HG03066 (cell line): ENCODE measurements at regions not wholly inside any gene's neighbourhood (a gene's known extent, or its start where the extent isn't known, plus 50 kb on each side); places are given as distances from the start of the nearest gene placed in this dataset.
"Not testable (repeated sequence)": the region's sequence is repeated elsewhere in the genome, so short reads cannot be mapped to it uniquely, and the experiment has no call there.

Experiments used
- ATAC-seq: cut with Tn5 transposase; IDR thresholded peaks from one replicate; pipeline ENCODE4 v1.9.1; 2021; ENCODE audit warnings: low read depth; ENCODE audit not compliant: unreplicated experiment

GRCh38 chr3:67983166-67983565, 328.8 kb upstream of the SUCLG2 start:
- ATAC-seq, result no peak

GRCh38 chr3:67981077-67981476, 326.7 kb upstream of the SUCLG2 start:
- ATAC-seq, result no peak

DNA sequence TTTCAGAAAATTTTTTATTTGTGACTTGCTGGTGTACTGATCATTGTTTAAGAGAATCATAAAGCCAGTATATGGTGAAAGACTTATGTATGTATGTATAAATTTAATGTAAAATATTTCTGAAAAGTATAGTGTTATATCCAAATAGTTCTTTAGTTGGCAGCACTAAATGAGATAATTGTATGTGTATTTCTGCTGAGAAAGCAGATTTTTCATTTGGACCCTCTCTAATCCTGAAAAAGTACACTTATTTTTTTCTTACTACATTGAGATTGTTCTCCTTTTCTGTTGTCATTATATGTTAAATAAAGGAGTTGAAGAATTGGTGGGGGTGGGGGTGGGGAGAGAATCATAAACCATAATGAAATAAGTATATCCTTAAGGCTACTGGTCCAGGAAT, 324.9 kb upstream of the SUCLG2 start:
- ATAC-seq, result no peak

- no peak for ATAC-seq
These were observed 323.4 kb upstream of the SUCLG2 start for GRCh38 chr3:67977762-67978161.

- no peak for ATAC-seq
These were observed 322.3 kb upstream of the SUCLG2 start for GRCh38 chr3:67976663-67977062.

DNA sequence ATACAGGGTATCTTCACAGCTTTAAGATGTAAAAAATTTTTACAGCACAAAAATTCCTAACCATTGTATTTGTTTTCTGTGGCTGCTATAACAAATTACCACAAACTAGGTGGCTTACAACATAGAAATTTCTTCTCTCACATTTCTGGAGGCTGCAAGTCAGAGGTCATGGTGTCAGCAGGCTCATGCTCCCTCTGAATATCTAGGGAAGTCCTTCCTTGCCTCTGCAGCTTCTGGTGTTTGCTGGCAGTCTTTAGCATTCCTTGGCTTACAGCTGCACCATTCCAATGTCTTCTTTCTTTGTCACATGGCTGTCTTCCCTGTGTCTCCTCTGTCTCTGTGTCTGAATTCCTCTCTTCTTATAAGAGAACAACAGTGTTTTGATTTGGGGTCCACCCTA, 310.2 kb upstream of the SUCLG2 start:
- no peak for ATAC-seq

DNA sequence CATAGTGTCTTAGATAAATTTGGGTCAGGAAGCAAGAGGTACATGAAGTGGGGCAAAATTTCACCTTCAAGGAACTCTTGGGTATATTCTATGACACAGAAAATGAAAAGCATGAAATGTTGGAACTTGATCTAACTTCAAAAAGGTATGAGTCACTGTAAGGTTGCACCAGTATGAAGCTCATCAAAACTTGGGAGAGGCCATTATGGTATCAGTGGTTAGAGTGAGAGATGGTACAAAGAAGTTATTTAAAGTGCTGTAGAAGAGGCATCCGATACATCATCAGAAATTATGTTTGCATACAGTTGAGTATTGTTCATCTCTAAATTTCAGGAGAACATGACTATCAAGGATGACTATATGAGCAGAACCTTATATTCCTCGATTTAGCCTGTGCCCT, 302.9 kb upstream of the SUCLG2 start:
- no peak for ATAC-seq

GRCh38 chr3:67947808-67948508, 293.5 kb upstream of the SUCLG2 start:
- no peak for ATAC-seq

- no peak for ATAC-seq
These were observed 292.0 kb upstream of the SUCLG2 start for GRCh38 chr3:67946436-67946835.

GRCh38 chr3:67943546-67943945, 289.1 kb upstream of the SUCLG2 start:
- no peak for ATAC-seq

DNA sequence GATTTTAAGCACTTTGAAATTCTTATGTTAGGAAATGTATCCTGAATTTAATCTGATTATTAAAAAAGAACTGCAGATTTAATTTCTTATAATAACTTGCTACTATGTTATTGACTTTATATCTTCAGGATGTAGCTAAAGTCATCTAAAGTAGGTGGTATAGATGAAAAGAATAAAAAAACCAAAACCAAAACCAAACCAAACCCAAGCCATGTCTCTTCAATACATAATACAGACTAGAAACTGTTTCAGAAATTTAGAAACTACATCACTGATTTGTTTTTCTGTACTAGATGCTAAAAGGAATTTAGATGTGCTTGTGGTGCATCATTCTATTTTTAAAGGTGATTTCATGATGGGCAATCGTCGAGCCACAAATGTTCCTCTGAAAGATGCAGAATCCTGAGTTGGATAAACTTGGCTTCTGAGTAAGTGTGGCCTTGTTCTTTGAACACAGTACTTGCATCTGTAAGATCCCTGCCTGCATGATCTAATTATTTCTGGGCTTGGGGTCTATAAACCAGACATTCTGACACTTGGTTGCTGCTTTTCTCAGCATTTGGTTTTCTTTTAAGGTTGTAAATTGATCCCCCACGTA, 287.1 kb upstream of the SUCLG2 start:
- ATAC-seq, result no peak

GRCh38 chr3:67940210-67940952, 286.0 kb upstream of the SUCLG2 start:
- no peak for ATAC-seq

DNA sequence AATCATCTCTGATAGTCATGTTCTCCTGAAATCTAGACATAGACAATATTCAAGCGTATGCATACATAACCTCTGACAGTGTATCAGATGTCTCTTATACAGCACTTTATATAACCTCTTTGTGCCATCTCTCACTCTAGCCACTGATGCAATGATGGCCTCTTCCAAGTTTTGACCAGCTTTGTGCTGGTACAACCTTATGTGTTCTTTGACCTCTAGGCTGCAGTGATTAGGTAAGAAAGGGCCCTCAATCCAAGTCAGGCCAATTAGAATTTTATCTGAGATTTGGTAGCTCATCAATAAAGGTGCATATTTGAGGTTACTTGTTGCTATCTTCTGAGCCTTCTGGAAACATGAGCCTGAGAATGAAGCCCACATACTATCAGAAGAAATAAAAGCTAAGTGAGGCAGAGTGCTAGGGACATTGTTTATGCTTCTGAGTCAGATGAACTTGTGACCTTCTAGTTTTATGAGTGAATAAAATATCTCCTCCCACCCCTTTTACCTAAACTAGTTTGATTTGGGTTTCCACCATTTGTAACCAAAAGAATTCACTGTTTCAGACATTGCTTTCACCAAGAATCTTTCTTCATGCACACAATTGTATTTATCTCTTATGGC, 283.2 kb upstream of the SUCLG2 start:
- ATAC-seq, result no peak

DNA sequence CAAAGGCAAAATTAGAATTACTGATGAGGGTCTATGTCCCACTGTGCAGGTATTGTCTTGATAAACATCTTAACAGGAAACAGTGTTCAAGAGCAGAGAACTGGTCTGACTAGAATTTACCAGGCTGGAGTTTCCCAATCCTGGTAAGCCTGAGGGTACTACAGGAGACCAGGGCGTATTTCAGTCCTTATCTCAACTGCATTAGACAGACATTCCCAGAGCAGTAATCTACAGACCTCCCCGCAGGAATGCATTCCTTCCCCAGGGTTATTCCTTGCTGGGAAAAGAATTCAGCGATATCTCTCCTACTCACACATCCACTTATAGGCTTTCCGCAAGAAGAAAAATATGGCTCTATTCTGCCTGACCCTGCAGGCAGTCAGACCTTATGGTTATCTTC, 276.0 kb upstream of the SUCLG2 start:
- ATAC-seq, result not testable (repeated sequence)

DNA sequence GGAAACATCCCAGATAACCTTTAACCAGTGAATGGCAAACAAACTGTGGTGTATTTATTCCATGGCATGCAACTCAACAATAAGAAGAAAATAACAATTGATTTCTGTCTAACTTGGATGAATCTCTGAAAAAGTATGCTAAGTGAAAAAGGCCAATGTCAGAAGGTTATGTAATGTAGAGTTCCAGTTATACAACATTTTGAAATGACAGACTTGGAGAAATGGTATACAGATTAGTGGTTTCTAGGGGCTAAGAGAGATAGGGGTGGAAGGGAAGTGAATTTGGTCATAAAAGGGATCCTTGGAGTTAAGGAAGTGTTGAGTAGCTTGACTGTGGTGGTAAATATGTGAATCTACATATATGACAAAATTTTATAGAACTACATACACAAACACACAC, 269.4 kb upstream of the SUCLG2 start:
- no peak for ATAC-seq

GRCh38 chr3:67920969-67921368, 266.6 kb upstream of the SUCLG2 start:
- ATAC-seq, result no peak

GRCh38 chr3:67920311-67920710, 265.9 kb upstream of the SUCLG2 start:
- ATAC-seq, result no peak

DNA sequence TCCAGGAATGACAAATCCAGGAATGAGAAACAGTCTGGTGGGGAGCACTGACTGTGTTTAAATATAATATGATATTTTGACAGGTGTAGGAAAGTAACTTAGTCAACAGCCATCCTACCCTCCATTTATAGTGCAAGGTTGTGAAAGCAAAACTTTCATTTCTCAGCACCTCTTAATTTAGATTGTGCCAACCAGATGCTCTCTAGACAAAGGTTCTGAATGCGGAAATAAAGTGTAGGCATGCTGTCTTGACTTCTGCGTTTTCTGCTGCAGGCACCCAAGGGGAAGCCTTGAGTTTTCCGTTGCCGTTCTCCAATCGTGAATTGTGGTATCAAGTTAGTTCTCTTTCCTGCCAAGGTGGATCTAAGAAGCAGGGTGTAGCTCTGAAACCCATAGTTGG, 261.9 kb upstream of the SUCLG2 start:
- ATAC-seq, result no peak

DNA sequence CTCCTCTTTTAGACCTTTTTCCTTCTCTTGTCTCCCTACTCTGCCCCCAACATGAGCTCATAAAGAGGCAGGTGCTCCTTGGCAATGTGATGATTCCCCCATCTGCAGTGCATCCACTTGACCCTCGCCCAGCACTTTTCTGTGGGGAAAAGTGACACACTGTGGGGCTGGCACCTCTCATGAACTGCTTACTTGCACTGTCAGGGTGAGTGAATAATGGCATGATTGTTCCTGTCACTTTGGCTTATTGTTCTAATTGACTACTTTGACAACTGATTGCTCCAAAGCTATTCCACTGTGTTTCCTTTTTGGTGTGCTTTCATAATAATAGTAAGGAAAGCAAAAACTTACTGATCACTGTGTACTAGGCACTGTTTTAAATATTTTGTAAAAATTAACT, 253.3 kb upstream of the SUCLG2 start:
- ATAC-seq, result no peak

DNA sequence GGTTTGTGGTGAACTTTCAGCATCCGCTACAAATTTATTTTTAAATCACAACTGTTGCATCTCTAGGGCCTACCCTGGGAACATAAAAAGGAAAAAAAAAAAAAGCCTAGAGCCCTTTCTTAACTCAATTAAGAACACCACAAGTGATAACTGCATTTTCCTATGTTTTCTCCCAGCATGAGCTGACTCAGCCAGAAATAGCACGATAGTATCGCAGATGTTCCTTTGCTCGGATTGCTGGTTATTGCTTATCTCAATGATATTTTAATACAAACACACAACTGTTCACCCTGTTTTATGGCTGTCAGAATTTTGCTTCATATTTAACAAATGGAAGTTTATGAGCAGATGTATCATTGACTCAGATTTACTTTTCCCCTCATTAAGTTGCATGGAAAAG, 251.8 kb upstream of the SUCLG2 start:
- no peak for ATAC-seq

GRCh38 chr3:67901681-67902080, 247.3 kb upstream of the SUCLG2 start:
- no peak for ATAC-seq
